Kasumi-1 (cell line): ENCODE measurements at regions not wholly inside any gene's neighbourhood (a gene's known extent, or its start where the extent isn't known, plus 50 kb on each side); places are given as distances from the start of the nearest gene placed in this dataset.

Source experiments
- DNase-seq, 2 experiments: peaks; one replicate each; lab custom pipeline; 2025; lab: John Stamatoyannopoulos, UW

DNA sequence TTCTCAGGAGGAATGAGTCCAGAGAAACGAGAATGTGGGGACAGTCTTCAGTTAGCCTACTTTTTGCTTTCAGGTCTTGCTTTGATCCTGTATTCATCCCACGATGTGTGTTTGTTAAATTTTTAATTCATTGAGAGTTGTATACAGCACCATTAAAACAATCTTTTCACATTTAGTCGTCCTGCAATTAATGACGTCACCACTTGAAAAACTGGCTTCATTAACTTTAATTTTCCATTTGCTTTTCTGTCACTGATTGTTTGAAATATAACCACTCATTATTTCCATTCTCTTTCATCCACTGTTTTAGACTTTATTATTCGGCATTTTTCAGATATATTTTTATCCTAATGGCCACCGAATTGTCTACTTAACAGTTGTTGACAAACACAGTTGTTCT, 146.9 kb downstream of the TFEC start:
- no peak for DNase-seq

DNA sequence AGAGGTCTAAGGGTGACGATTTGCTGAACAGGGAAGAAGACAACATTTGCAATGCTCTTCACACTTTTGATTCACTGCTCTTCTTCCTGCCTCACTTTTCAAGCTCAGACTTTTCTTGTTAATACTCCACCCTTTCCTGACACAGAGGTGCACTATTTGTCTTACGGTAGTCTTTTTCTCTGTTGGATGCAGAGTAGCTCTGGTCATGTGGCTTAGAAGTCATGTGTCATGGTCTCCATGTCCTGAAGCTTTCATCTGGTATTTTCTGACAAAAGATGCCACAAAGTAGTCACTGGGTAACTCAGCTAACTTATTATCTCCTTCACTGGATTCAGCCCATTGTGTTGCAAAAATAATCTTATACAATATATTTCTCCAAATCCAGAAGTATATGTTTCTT, 149.1 kb downstream of the TFEC start:
- DNase-seq, result no peak

GRCh38 chr7:115879171-115879570, 151.4 kb downstream of the TFEC start:
- no peak for DNase-seq

DNA sequence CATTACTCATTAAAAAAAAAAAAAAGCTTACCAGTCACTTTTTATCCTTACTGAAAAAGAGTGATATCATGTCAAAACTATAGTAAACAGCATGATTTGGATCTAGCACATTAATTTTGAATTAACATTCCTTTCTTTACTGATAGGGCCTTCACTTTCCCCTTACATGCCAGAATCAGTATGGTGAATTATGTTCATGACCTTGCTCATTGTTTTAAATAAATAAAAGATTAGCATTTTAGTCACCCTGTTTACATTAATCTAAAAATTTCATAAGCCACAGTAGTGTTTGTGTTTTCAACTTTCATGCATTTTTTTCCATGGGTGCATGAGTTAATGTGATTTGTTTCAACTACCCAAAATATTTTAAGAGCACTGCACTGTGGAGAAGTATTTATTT, 160.8 kb downstream of the TFEC start:
- no peak for DNase-seq

GRCh38 chr7:115869190-115869589, 161.4 kb downstream of the TFEC start:
- no peak for DNase-seq

DNA sequence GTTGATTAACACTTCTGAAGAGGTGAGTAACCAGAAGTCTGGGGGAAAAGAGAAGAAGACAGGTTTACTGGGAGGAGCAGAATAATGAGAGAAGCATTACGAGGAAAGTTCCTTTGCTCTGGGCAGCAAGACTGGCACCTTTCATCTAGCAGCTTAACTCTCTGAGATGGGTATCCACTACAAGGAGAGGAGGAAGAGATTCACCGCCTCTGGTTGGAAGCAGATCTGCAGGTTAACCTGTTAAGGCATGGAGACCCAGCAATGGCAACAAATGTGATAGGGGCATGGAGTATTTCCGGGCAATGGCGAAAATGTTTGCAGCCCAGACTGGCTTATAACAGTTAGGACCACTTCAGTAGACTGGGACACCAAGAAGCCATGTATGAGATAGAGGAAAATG, 162.2 kb downstream of the TFEC start:
- DNase-seq, result no peak

DNA sequence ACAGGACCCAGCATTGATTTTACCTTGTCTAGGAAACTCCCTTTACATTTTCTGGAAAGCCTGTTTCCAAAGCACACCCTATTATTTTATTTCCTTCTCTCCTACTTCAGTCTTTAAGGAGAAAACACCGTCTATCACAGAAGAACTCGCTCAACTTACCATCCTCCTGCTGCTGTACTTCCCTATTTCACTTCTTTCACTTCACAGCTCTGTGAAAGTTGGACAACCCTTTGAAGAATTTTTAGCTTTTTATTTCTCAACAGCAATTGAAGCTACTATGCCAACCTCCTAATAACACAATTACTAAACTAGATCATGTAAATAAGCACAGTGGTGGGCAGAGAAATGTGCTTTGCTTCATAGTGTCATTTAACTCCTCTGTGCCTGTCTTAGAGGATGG, 166.5 kb downstream of the TFEC start:
- peak; percentile 37 to 45 for DNase-seq

- peak; percentile 68 to 77 for DNase-seq
These were observed 179.3 kb downstream of the TFEC start for GRCh38 chr7:115851291-115851690.

DNA sequence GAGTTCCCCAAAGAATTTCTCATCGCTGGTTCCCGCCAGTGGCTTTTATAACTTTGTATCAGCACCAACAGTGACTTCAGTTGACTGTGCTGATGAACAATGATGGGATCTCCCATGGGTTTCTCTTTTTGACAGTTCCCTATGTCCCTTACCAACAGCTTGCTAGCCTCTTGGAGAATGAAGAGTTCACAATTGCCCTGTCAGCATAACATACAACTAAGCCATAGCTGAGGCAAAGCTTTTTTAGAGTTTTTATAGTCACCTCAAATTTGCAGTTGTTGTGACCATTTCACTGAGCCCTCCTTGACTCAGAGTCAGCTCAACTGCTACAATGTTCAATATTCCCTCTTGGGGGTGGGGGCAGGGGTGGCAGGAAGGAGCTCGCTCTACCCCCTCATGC, 179.8 kb downstream of the TFEC start:
- no peak for DNase-seq

DNA sequence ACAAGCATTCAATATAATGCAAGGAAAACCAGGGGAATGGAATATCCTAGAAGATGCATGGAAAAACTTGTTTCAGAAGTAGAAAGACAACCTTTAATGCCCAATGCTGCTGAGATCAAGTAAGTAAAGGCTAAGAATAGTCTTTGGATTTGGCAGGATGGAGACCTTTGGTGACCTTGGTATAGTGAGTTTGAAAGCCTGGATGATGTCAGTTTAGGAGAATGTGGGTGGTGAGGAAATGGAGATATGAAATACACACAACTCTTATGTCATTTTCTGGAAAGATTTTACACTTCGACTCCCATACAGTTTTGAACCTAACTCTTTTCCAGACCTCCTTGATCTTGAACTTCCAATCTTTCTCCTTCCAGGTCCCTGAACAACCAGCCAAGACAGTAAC, 185.7 kb downstream of the TFEC start:
- no peak for DNase-seq

- no peak for DNase-seq
These were observed 189.9 kb downstream of the TFEC start for GRCh38 chr7:115840702-115841101.

DNA sequence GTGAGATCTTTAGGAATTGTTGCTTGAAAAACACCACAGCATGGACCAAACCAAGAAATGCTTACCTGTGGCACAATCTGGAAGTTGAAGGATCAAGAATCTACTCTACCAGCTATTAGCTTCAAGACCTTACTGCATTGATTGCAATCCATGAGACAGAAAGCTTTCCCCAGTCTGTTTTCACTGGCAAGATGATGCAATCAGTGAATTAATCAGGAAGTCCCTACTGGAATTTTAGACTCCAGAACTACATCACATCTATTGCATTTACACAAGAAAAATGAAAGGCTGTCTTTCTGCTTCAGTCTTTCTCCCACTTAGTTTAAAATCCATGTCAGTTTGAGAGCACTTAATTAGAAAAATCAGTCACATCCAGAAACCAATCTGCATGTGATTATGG, 191.7 kb downstream of the TFEC start:
- DNase-seq, result no peak

- peak; percentile 87 to 92 for DNase-seq
These were observed 199.2 kb downstream of the TFEC start for GRCh38 chr7:115831371-115831770.

DNA sequence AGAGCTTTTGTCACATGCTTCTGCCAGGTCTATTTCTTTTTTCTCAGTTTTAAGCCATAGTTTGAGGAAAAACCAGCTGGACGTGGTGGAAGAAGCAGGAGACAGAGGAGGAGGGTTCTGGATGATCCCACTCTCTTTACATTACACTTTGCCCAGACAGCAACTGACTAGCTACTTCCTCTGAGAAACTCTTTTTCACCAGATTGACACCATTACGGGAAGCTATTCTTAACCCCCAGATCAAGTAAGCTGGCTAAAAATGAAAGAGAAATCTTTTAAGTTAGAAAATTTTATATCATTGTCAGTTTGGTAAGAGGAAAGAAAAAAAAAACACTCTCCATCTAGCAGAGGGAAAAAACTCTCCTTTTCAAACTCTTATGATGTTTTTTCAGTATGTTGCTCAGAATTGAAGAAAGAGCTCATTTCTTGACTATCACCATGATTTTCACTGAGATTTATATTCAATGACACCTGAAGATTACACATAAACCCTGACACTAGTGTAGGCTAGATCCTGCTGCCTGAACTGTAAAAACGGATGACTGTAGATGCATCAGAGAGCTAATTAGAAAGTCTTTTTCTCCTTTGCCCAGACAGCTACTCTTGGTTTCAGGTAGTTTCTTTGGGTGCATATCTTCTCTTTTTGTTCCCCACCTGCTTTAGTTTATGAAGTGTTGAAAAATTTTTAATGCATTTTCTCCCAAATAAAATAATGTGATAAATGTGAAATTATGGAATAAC, 203.1 kb downstream of the TFEC start:
- DNase-seq, result no peak

DNA sequence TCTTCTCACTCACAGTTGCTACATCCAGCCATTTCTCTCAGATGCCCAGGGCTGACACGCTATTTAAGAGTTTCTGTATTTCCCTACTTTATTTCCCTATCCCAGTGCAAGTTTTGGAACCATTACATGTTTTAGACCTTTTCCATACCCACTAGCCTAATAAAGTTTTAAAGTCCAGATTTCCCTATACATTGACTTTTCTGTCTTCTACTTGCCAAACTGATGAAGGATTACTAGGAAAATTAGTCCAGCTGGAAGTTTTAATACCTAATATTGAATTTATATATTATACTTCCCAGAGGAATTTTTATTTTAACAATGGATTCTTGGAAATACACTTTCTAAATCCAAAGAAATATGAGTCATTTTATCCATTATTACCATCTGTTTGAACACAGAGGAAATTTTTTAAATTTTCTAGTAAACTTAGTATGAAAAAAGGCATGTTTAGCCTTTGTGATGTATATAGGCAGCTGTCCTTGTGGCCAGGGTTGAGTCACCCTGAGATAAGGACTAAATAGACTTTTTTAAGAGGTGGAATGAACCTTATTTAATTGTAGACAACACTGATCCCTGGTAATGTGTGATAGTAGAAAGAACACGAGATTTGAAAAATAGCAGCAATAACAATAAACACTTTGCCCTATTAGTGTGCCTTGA, 205.0 kb downstream of the TFEC start:
- no peak for DNase-seq

- DNase-seq, result no peak
These were observed 207.8 kb downstream of the TFEC start for GRCh38 chr7:115822801-115823200.

DNA sequence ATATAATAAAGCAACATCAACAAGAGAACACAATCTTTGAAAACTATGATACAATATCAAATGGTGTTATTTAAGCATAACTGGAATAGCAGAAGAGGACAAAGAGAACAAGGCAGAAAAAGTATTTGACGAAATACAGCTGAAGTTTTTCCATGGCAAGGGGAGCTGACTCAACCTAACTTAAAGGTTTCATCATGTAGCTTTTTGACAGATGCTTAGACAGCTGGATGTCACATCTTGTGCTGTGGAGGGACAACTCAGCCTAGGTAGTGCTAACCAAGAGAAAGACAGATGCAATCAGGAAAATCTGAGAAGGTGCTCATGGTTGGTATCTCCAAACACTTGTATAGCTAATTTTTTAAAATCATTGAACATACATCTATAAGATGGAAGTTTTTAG, 208.2 kb downstream of the TFEC start:
- DNase-seq, result no peak

DNA sequence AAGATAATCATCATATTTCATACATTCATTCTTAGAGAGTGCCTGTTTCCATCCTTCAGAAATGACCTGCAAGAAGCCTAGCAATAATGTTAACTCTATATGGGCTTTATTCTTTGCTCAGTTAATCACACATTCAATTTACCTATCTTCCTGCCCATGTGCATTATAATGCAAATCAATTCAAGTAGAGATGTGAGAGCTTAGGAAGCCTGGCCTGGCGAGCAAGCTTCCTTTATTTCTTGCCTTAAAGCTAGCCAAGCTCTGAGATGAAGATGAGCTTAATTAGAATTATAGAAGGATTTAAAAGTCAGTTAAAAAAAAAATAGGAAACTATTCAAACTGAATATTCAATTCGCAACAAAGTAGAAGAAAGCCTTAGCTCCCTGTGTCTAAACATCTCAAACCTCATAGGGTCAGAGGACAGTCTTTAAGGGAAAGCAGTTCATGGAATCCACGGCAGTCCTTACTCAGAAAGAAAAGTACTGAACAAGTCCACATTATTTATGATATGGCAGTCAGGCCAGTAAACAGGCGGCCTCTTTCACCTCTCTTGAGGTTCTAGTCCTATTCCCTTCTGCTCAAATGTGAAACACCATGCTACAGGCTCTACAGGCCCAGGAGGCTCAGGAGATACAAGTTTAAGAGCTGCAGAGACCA, 214.1 kb downstream of the TFEC start:
- no peak for DNase-seq

GRCh38 chr7:115812794-115813193, 217.8 kb downstream of the TFEC start:
- DNase-seq, result no peak

GRCh38 chr7:115805458-115805857, 225.1 kb downstream of the TFEC start:
- no peak for DNase-seq

DNA sequence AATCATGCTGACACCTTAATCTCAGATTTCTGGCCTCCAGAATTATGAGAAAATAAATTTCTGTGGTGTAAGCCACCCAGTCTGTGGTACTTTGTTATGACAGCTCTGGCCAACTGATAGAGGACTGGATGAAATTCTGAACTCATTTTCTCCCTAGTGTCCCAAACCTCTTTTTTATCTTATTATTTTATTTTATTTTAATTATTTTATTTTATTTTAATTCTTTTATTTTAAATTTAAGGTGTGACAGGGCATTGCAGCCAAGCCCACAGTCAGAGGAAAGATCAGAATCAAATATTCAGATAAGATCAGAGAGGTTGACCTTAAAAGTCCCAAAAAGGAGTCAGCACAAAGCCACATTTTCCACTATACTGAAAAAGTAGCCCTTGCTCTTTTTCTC, 228.1 kb downstream of the TFEC start:
- no peak for DNase-seq

GRCh38 chr7:115799430-115799829, 231.1 kb downstream of the TFEC start:
- no peak for DNase-seq

- no peak for DNase-seq
These were observed 236.4 kb downstream of the TFEC start for GRCh38 chr7:115793958-115794702.
